IMR-90 (cell line): ENCODE measurements at regions not wholly inside any gene's neighbourhood (a gene's known extent, or its start where the extent isn't known, plus 50 kb on each side); places are given as distances from the start of the nearest gene placed in this dataset.

Experiments
- ATAC-seq: fragments of 200-7000 bp; cut with Tn5 transposase; 2 replicates; pipeline ENCODE4 v1.9.1; 2020; ENCODE audit warnings: low read depth, mild to moderate bottlenecking, moderate library complexity
- BruUV-seq: library from RNA; stranded (reverse); fragments of 400-500 nt; replicated peaks from 2 replicates; lab custom pipeline; 2021; lab: Mats Ljungman, UMichigan
- CTCF ChIA-PET: fragments of 300-600 bp; formaldehyde crosslinking; extraction: SDS; loops from one replicate; lab custom pipeline; 2021; ENCODE audit warnings: antibody characterized with exemption; lab: Yijun Ruan, JAX
- POLR2A ChIA-PET: fragments of 300-600 bp; sonication (Branson Sonifier 250); formaldehyde crosslinking; loops from one replicate; lab custom pipeline; 2022; ENCODE audit warnings: antibody characterized with exemption; ENCODE audit not compliant: unreplicated experiment; lab: Charles Lee
- DNase-seq: peaks from one replicate; pipeline ENCODE4 v3.0.0; 2013
- H2AFZ ChIP-seq: replicated peaks from 2 replicates; pipeline ENCODE3; 2013; ENCODE audit warnings: low read length, mild to moderate bottlenecking; ENCODE audit not compliant: poor library complexity
- H2AK5ac ChIP-seq: 2 replicates; pipeline ENCODE4 v1.6.1; 2013; ENCODE audit warnings: low read depth, low read length, inconsistent platforms
- H2AK9ac ChIP-seq: replicated peaks from 2 replicates; pipeline ENCODE3; 2013; ENCODE audit warnings: mild to moderate bottlenecking, low read depth, low read length, moderate library complexity; ENCODE audit not compliant: poor library complexity
- H2BK120ac ChIP-seq: 2 replicates; pipeline ENCODE4 v1.6.1; 2013; ENCODE audit warnings: low read depth, low read length, inconsistent platforms
- H2BK15ac ChIP-seq: 3 replicates; pipeline ENCODE4 v1.6.1; 2013; ENCODE audit warnings: low read depth, low read length, inconsistent platforms
- H2BK20ac ChIP-seq: 2 replicates; pipeline ENCODE4 v1.6.1; 2013; ENCODE audit warnings: low read depth, mild to moderate bottlenecking, inconsistent platforms, low read length, moderate library complexity
- H2BK5ac ChIP-seq: 2 replicates; pipeline ENCODE4 v1.6.1; 2013; ENCODE audit warnings: mild to moderate bottlenecking, low read depth, low read length, inconsistent platforms; ENCODE audit not compliant: poor library complexity, severe bottlenecking
- H3K14ac ChIP-seq: replicated peaks from 2 replicates; pipeline ENCODE4 v1.6.1; 2013; ENCODE audit warnings: low read depth, low read length, inconsistent platforms
- H3K18ac ChIP-seq: 2 replicates; pipeline ENCODE4 v1.6.1; 2013; ENCODE audit warnings: low read depth, low read length, control low read depth
- H3K23ac ChIP-seq: 2 replicates; pipeline ENCODE4 v1.6.1; 2013; ENCODE audit warnings: low read depth, low read length, inconsistent platforms
- H3K27ac ChIP-seq: 2 replicates; pipeline ENCODE4 v1.5.1; 2013; ENCODE audit warnings: mild to moderate bottlenecking, control low read depth, low read length; ENCODE audit not compliant: insufficient read depth
- H3K27me3 ChIP-seq: 2 replicates; pipeline ENCODE4 v1.6.1; 2013; ENCODE audit warnings: low read length; ENCODE audit not compliant: control insufficient read depth, insufficient read depth
- H3K36me3 ChIP-seq: 2 replicates; pipeline ENCODE4 v1.6.1; 2013; ENCODE audit warnings: low read length, mixed read lengths; ENCODE audit not compliant: control insufficient read depth, insufficient read depth
- H3K4ac ChIP-seq: 2 replicates; pipeline ENCODE4 v1.6.1; 2013; ENCODE audit warnings: low read depth, low read length, inconsistent platforms
- H3K4me1 ChIP-seq: 2 replicates; pipeline ENCODE4 v1.6.1; 2013; ENCODE audit warnings: low read length, mixed read lengths; ENCODE audit not compliant: control insufficient read depth, insufficient read depth
- H3K4me2 ChIP-seq: 2 replicates; pipeline ENCODE4 v1.6.1; 2013; ENCODE audit warnings: low read depth, mild to moderate bottlenecking, control low read depth, low read length, moderate library complexity
- H3K4me3 ChIP-seq: 2 replicates; pipeline ENCODE4 v1.5.1; 2013; ENCODE audit warnings: low read depth, mild to moderate bottlenecking, control low read depth, low read length, moderate library complexity; ENCODE audit not compliant: insufficient read depth
- H3K56ac ChIP-seq: 2 replicates; pipeline ENCODE4 v1.6.1; 2013; ENCODE audit warnings: low read length, inconsistent platforms; ENCODE audit not compliant: insufficient read depth; ENCODE audit errors: extremely low read depth
- H3K79me1 ChIP-seq, 2 experiments: 2 replicates each; pipeline ENCODE4 v1.6.1; 2013; ENCODE audit warnings: low read length in 2 of 2, inconsistent platforms in 1 of 2, low read depth in 1 of 2
- H3K9ac ChIP-seq: 2 replicates; pipeline ENCODE4 v1.6.1; 2013; ENCODE audit warnings: low read depth, low read length, control low read depth
- H3K9me1 ChIP-seq: 2 replicates; pipeline ENCODE4 v1.6.1; 2013; ENCODE audit warnings: low read length, inconsistent platforms; ENCODE audit not compliant: insufficient read depth
- H3K9me3 ChIP-seq: 2 replicates; pipeline ENCODE4 v1.6.1; 2013; ENCODE audit warnings: low read length; ENCODE audit not compliant: control insufficient read depth, insufficient read depth
- H4K20me1 ChIP-seq: 2 replicates; pipeline ENCODE4 v1.6.1; 2013; ENCODE audit warnings: low read length, inconsistent platforms; ENCODE audit not compliant: insufficient read depth
- H4K5ac ChIP-seq: 2 replicates; pipeline ENCODE4 v1.6.1; 2013; ENCODE audit warnings: mild to moderate bottlenecking, low read depth, low read length, control low read depth
- H4K8ac ChIP-seq, 2 experiments: 2 replicates each; pipeline ENCODE4 v1.6.1; 2013; ENCODE audit warnings: low read depth in 2 of 2, low read length in 2 of 2, control low read depth in 1 of 2, inconsistent platforms in 1 of 2
- H4K91ac ChIP-seq: 2 replicates; pipeline ENCODE4 v1.6.1; 2013; ENCODE audit warnings: low read depth, low read length, inconsistent platforms; ENCODE audit not compliant: insufficient read depth
- BHLHE40 ChIP-seq: fragments of 150-350 bp; IDR thresholded peaks from 2 replicates; pipeline ENCODE4 v1.6.1; 2016; ENCODE audit warnings: mild to moderate bottlenecking, low read depth, low read length
- CHD1 ChIP-seq: IDR thresholded peaks from 2 replicates; pipeline ENCODE4 v1.6.1; 2012; ENCODE audit warnings: low read depth, low read length, improper control_type of control experiment
- CTCF ChIP-seq: conservative IDR thresholded peaks from 2 replicates; pipeline ENCODE4 v1.5.1; 2012; ENCODE audit warnings: mild to moderate bottlenecking, low read depth, low read length, improper control_type of control experiment
- ELK1 ChIP-seq: fragments of 150-350 bp; IDR thresholded peaks from 2 replicates; pipeline ENCODE4 v1.6.1; 2016; ENCODE audit warnings: low read depth, mild to moderate bottlenecking, low read length, moderate library complexity, borderline replicate concordance
- MAFK ChIP-seq: IDR thresholded peaks from 2 replicates; pipeline ENCODE4 v1.6.1; 2012; ENCODE audit warnings: low read depth, low read length, improper control_type of control experiment
- MXI1 ChIP-seq: IDR thresholded peaks from 2 replicates; pipeline ENCODE4 v1.6.1; 2012; ENCODE audit warnings: low read depth, mild to moderate bottlenecking, low read length, moderate library complexity, borderline replicate concordance
- NFE2L2 ChIP-seq: fragments of 150-350 bp; IDR thresholded peaks from 2 replicates; pipeline ENCODE4 v1.6.1; 2016; ENCODE audit warnings: low read depth, mild to moderate bottlenecking, low read length
- RAD21 ChIP-seq: IDR thresholded peaks from 2 replicates; pipeline ENCODE4 v1.6.1; 2012; ENCODE audit warnings: low read length, improper control_type of control experiment
- RCOR1 ChIP-seq: IDR thresholded peaks from 2 replicates; pipeline ENCODE4 v1.6.1; 2012; ENCODE audit warnings: mild to moderate bottlenecking, low read length, improper control_type of control experiment; ENCODE audit not compliant: insufficient replicate concordance
- RFX5 ChIP-seq: IDR thresholded peaks from 2 replicates; pipeline ENCODE4 v1.8.0; 2012; ENCODE audit warnings: low read depth, mild to moderate bottlenecking, low read length, moderate library complexity
- SMC3 ChIP-seq: fragments of 150-350 bp; IDR thresholded peaks from 2 replicates; pipeline ENCODE4 v1.6.1; 2016; ENCODE audit warnings: low read depth, mild to moderate bottlenecking, antibody characterized with exemption, low read length, moderate library complexity
- USF2 ChIP-seq: fragments of 150-350 bp; IDR thresholded peaks from 2 replicates; pipeline ENCODE4 v1.6.1; 2017; ENCODE audit warnings: mild to moderate bottlenecking, antibody characterized with exemption, low read length, low read depth
- WGBS, 2 experiments: methylation state at CpG; one replicate each; pipeline versions ENCODE4 v1.1.5 to v1.1.7; 2013; ENCODE audit warnings: missing lambda C conversion rate in 2 of 2; ENCODE audit not compliant: insufficient read length in 1 of 2; ENCODE audit errors: extremely low coverage in 2 of 2; 5-methylcytosine and 5-hydroxymethylcytosine counted together
- dilution Hi-C: fragments of 300-500 bp; cut with HindIII; formaldehyde crosslinking; loops from one replicate; pipeline ENCODE4 v1.14.3; 2018; ENCODE audit warnings: low sequenced_read_pairs; ENCODE audit not compliant: unreplicated experiment
- in situ Hi-C: fragments of 300-500 bp; cut with MboI; formaldehyde crosslinking; loops from 3 replicates; pipeline ENCODE4 v1.14.3; 2019; ENCODE audit warnings: low sequenced_read_pairs, inconsistent platforms, mixed read lengths
- intact Hi-C: fragments of 100-400 bp; cut with micrococcal nuclease; formaldehyde crosslinking; loops from 2 replicates; pipeline ENCODE4 v1.10.0; 2022

- ATAC-seq (no peak), DNase-seq (no peak)
- H2BK20ac ChIP-seq: no peak overlapping the region
- no peaks in the 10 kb centered on the region for H4K20me1 ChIP-seq
- H4K91ac ChIP-seq: no peak overlapping the region
- H3K9ac ChIP-seq: no peak overlapping the region
- H3K27ac ChIP-seq: no peak overlapping the region
- POLR2A ChIA-PET: no interaction called here
- H3K4me2 ChIP-seq: no peak overlapping the region
- intact Hi-C loops (no loop called here), dilution Hi-C loops (no loop called here), in situ Hi-C loops (no loop called here)
- no peak overlapping the region for H4K8ac ChIP-seq
- H3K23ac ChIP-seq: no peak overlapping the region
- no peak overlapping the region for H3K14ac ChIP-seq
- CTCF ChIA-PET: no interaction called here
- no peak overlapping the region for H3K4ac ChIP-seq
- no TSS peak for BruUV-seq
- TF ChIP-seq CTCF (no peak), RFX5 (no peak), RAD21 (no peak), MXI1 (no peak), ELK1 (no peak), BHLHE40 (no peak), SMC3 (no peak), NFE2L2 (no peak), USF2 (no peak), MAFK (no peak), RCOR1 (no peak), CHD1 (no peak)
- H3K18ac ChIP-seq: no peak overlapping the region
- H3K27me3 ChIP-seq: no peaks in the 10 kb centered on the region
- H3K4me1 ChIP-seq: no peaks in the 10 kb centered on the region
- no peak overlapping the region for H2BK15ac ChIP-seq
- no CpG with 5 or more reads among the region's 3 CpGs for WGBS, 2 experiments
- no peak overlapping the region for H3K4me3 ChIP-seq
- H2AFZ ChIP-seq: no peak overlapping the region
- no peak overlapping the region for H4K5ac ChIP-seq
- no peak overlapping the region for H2AK5ac ChIP-seq
- H3K9me3 ChIP-seq: peaks cover 5% of the 10 kb centered on the region
- H2AK9ac ChIP-seq: no peak overlapping the region
- H2BK5ac ChIP-seq: no peak overlapping the region
- no peak overlapping the region for H3K56ac ChIP-seq
- H3K36me3 ChIP-seq: no peaks in the 10 kb centered on the region
- no peaks in the 10 kb centered on the region for H3K9me1 ChIP-seq
- H3K79me1 ChIP-seq: no peaks in the 10 kb centered on the region
- no peak overlapping the region for H2BK120ac ChIP-seq
Measured at GRCh38 chr14:82447586-82447985, 913.9 kb upstream of the SEL1L start.
